PC-9 (cell line): ENCODE measurements at regions not wholly inside any gene's neighbourhood (a gene's known extent, or its start where the extent isn't known, plus 50 kb on each side); places are given as distances from the start of the nearest gene placed in this dataset.

Source experiments
- EZH2 ChIP-seq: fragments of 200-600 bp; sonication (generic); IDR thresholded peaks from 2 replicates; pipeline ENCODE4 v1.8.0; 2017; ENCODE audit warnings: antibody characterized with exemption, low read depth
- TF ChIP-seq, protein P1 (sequence below): fragments of 200-600 bp; sonication (generic); conservative IDR thresholded peaks from 2 replicates; pipeline ENCODE4 v1.6.1; 2017; ENCODE audit warnings: mixed run types, antibody characterized with exemption, mild to moderate bottlenecking, moderate library complexity

DNA sequence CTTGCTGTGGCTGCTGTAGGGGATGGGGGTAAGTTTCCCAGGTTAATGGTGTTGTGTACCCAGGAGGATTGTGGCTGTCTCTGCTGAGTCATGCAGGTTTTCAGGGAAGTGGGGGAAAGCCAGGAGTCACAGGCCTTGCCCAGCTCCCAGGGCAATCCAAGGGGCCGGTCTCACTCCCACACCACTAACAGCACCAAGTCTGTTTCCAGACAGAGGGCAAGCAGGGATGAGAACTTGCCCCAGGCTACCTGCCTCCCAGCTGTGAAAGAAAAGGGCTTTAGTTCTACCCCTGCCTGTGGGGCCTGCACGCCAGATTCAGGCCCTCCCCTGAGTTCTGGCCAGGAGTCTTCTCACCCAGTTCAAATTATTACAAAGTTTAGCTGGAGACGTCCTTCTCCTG is 579.8 kb upstream of the ST8SIA4 start:
- TF ChIP-seq, protein P1, sequence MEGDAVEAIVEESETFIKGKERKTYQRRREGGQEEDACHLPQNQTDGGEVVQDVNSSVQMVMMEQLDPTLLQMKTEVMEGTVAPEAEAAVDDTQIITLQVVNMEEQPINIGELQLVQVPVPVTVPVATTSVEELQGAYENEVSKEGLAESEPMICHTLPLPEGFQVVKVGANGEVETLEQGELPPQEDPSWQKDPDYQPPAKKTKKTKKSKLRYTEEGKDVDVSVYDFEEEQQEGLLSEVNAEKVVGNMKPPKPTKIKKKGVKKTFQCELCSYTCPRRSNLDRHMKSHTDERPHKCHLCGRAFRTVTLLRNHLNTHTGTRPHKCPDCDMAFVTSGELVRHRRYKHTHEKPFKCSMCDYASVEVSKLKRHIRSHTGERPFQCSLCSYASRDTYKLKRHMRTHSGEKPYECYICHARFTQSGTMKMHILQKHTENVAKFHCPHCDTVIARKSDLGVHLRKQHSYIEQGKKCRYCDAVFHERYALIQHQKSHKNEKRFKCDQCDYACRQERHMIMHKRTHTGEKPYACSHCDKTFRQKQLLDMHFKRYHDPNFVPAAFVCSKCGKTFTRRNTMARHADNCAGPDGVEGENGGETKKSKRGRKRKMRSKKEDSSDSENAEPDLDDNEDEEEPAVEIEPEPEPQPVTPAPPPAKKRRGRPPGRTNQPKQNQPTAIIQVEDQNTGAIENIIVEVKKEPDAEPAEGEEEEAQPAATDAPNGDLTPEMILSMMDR, result no peak
- no peak for TF ChIP-seq EZH2
